Non-pigmented ciliary epithelial cell (primary cell): ENCODE measurements at regions not wholly inside any gene's neighbourhood (a gene's known extent, or its start where the extent isn't known, plus 50 kb on each side); places are given as distances from the start of the nearest gene placed in this dataset.
A peak's percentile ranks its signal among the peaks of the same experiment; 100 is the strongest.

Experiments
- DNase-seq: peaks from one replicate; pipeline ENCODE4 v3.0.0-alpha.2; 2010; ENCODE audit warnings: low read depth

DNA sequence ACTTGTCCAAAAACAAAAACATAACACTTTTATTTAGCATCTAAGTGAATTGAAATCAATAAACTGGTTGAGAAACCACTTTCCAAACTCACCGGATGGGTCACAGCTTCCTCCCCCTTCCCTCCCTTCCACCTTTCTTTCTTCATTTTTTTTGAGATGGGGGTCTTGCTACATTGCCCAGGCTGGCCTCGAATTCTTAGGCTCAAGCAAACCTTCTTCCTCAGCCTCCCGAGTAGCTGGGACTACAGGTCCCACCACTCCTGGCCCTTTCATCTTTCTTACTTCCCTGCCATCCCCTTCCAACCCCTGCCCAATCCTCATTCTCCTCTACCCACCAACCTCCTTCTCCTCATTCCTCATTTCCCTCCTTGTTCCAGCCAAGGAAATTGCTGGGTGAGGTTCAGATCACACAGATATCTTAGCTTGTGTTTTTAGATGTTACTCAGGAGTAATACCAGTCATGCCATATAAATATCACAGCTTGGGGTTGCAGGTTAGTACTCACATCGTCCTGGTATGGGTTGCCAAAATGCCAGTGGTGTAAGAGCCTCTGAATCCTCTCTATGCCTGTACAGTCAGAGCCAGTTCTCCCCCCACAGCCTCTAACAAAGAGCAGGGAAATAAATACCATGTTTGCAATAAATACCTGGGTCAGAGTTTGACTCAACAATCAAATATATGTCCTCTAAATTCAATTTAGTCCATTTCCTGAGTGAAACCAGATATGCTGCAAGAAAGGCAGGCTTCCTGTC, 132.7 kb upstream of the NDUFV2 start:
- no peak for DNase-seq

DNA sequence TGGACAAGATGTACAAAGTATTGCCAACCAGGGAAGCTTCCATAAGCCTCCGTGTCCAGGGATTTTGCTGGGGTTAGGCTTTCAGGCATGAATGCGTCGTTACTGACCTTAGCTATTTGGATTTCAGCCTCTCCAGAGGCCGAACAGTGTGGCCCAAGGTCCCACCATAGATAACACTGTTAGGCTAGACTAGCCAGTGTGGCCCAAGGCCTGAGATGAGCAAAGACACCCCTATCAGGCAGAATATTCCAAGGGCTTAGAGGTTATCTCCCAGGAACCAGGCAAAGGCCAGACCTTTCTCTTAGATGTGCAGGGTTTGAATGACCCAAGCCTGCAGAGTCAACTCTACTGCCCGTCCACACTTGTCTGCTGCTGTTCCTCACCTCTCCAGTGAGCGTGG, 131.7 kb upstream of the NDUFV2 start:
- DNase-seq: no peak

DNA sequence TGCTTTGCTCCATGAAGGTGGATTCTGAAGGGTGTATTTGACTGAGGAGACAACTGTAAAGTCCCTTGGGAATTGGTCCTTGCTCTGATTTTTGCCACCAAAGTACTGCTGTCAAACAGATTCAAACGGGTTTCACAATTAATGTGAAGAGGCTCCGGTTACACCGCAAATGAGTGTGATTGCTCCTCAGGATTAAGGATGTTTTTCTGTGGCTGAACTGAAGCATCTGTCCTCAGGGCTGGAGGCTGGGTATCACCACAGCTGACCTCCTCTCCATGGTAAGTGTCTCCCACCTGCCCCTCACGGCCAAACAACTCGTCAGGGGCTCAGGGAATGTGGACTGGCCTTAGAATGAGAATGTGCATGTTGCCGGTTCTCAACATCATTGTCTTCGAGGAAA, 130.4 kb upstream of the NDUFV2 start:
- DNase-seq: no peak

DNA sequence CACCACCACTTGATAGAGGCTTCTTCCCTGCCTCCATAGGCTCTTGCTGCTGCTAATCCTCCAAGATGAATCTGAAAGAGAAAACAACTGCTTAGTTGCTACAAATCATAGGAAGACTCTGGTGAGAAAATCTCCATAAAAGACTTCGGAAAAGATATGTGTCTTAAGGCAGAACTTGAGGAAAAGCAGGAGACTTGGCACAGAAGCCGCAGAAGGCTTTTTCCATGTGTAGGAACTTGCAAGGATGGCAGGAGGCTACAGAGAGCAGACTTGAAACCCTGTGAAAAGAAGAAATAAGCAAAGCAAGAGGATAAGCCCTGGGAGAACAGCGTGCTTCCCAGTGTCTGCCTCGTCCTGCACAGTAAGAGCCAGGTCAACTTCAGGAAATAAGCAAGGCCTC, 128.2 kb upstream of the NDUFV2 start:
- DNase-seq: no peak

DNA sequence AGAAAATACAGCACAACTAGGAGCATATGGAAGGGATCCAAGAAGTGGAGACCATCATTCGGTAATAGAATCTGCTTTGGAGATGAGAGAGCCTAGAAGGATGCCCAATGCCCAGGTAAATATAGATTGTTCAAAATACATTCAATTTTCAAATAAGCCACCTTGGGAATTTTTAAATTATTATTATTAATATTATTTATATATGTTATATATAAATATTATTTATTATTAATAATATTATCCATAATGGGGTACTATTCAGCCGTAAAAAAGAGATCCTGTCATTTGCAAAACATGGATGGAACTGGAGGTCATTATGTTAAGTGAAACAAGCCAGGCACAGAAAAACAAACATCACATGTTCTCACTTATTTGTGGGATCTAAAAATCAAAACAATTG, 127.8 kb upstream of the NDUFV2 start:
- no peak for DNase-seq

DNA sequence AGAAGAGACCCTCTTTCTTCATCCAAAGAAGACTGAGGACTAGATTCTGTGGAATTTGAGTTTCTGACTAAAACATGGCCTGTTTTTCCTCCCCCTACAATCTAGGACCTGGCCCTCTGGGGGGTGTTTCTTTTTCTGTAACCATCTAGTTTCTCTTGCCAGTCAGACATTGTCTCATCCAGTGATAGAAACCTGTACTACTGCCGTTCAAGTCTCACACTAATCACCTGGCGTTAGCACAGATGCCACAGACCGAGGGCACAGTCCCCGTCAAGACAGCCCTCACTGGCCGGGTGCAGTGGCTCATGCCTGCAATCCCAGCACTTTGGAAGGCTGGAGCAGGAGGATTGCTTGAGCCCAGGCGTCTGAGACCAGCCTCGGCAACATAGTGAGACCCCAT, 126.9 kb upstream of the NDUFV2 start:
- DNase-seq: no peak

DNA sequence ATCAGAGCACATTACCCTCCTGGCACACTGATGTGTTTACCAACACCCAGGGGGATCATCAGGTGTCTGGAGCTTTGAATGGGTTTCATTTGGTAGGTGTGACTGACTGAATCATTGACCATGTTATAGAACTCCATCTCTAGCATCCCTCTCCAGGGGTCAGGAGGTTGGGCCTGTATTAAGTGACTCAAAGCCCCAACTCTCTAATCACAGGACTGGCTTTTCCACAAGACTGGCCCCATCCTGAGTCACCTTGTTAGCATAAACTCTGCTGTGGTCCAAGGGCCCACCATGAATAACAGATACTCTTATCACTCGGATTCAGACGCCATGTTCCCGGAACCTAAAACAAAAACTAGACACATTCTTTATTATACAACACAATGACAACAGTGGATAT, 125.9 kb upstream of the NDUFV2 start:
- DNase-seq: no peak

DNA sequence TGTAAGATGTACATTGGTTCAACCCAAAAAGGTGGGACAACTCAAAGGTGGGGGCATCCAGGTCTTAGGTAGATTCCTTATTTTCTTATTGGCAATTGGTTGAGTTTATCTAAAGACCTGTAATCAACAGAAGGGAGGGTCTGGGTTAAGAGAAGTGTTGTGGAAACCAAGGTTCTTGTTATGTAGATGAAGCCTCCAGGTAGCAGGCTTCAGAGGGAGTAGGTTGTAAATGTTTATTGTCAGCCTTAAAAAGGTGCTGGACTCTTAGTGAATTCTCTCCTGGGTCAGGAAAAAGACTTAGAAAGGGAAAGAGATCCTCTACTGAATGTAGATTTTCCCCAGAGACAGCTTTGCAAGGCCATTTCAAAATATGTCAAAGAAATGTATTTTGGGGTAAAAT, 125.3 kb upstream of the NDUFV2 start:
- no peak for DNase-seq

DNA sequence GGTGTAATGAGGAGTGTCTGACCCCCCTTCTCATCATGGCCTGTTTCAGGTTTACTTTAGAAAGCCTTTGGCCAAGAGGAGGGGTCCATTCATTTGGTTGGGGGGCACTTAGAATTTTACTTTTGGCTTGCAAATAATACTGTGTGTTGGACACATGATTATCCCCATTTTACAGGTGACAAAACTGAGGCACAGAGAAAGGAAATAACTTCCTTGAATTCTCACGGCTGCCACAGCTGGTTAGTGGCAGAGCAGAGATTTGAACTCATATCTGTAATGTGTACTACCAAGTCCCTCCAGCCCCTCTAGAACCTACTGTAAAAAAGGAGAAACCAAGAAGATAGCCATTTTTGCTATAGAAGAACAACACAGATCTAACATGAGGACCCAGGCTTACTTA, 124.8 kb upstream of the NDUFV2 start:
- DNase-seq: no peak

DNA sequence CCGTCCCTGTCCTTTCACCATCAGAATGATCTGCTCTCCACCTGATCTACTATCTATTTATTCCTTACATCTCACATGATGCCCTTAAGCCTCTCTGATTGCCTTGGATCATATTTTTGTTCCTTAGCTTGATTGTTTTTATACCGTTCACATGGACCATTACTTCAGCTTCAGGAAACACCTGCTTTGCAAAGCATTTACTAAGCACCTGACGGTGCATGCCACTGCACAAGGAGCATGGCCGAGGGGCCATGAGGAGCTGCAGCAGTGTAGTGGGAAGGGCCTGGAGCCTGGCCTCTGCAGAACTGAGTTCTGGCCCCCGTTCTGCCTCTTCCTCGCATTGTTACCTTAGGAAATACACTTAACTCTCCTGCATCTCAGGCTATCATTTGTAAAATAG, 124.1 kb upstream of the NDUFV2 start:
- DNase-seq: no peak

DNA sequence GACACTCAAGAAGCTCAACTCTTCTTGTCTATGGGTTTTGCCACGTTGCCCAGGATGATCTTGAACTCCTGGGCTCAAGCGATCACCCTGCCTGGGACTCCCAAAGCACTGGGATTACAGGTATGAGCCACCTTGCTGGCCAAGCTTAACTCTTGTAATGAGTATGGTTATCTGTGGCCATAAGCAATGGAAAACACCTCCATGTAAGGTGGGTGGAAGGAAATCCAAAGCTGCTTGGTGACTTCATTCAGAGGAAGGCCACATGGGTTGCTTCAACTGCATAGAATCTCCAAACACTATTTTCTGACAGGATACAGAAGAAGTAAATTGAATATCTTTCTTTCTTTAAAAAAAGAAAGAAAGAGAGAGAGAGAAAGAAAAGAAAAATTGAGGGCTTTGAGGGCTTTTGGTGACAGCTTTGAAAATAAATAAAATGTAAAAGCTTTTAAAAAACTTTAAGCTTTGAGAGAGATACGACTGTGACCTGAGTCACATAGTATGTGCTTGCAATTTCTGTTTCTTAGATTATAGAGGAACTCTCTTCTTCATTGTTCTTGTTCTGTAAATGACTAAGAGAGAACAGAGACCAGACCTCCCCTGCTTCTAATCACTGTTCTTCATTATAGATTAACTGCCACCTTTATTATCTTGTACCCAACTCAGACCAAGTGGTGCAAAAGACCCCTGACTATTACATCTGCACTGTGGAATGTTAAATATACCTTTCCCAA, 123.1 kb upstream of the NDUFV2 start:
- no peak for DNase-seq

DNA sequence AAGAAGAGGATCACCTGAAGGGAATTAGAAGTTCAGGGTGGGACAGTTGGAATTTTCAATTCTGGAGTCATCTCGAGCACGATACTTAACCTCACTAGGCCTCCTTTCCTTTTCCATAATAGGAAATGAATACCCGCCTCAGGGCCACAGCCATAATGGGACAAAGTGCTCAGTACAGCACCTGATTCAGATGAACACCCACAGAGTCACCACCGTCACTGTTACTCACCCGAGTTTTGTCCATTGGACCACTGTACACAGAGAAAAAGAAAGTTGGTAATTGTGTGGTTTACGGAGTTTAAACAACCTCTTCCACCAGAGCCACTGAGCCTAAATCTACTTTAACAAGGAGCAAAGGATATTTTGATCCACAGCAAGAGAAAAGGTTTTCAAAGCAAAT, 122.0 kb upstream of the NDUFV2 start:
- DNase-seq: no peak

DNA sequence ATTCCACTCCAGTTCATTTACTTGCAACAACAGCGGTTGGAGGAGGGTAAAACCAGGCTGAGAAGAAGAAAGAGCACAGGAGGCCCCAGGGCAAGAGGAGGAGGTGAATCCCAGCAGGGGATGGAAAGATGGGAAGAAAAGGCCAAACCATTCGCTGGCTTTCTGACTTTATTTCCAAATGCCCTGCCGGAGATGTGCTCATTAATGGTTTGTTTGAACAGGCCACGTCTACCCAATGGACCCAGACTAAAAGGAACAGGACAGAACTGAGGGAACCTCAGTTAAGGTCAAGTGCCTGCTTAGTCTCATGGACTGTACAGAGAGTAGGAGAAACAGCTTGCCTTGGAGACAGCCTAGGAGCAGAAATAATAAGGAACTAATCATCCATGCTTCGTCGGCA, 121.6 kb upstream of the NDUFV2 start:
- no peak for DNase-seq

DNA sequence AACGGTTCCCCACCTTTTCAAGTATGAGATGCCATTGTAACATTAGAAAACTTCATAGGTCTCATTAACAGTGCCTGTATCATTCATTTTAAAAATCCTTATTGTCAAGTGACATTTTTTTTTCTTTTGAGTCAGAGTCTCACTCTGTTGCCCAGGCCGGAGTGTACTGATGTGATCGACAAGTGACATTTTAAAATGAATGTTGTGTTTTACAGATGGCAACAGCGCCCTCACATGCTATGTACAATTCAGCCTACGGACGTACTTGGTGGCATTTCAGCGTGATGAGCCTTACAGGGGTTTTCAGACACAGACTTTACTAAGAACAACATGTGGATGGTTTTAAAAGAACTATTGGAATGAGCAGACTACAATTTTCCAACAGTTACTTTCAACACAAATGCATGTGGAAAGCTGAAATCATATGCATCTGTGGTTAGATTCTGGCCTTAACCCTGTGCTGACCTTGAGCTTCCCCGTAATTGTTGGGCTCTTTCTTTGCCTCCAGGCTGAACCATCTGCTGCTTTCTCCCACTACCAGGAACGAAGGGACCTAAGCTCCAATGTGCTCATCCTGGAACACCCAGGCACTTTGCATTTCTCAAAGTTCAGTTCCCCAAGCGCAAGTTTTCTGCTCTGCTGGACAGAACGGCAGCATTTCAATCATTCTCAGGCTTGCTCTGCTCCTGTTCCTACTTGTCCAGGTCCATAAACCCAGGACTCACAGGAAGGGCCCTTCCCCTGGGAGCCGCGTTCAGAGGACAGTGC, 119.9 kb upstream of the NDUFV2 start:
- DNase-seq: peak; percentile 47

DNA sequence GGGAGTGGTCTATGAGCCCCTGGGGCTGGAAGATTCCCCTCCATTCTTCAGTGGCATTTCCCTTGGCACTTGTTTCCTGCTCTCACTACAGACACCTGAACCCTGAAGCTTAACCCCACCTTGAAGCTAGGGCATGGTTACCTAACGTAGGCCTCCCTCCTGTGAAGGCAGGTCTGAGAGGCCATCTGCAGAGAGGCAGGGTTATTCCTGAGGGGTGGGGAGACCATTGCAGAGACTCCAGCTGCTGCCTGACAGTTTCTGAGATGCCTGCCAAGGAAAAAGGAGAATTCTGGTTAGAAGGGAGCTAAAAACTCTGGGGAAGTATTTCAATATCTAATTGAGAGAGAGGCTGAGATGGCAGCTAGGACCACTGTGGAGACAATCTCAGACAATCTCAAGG, 119.3 kb upstream of the NDUFV2 start:
- DNase-seq: no peak

DNA sequence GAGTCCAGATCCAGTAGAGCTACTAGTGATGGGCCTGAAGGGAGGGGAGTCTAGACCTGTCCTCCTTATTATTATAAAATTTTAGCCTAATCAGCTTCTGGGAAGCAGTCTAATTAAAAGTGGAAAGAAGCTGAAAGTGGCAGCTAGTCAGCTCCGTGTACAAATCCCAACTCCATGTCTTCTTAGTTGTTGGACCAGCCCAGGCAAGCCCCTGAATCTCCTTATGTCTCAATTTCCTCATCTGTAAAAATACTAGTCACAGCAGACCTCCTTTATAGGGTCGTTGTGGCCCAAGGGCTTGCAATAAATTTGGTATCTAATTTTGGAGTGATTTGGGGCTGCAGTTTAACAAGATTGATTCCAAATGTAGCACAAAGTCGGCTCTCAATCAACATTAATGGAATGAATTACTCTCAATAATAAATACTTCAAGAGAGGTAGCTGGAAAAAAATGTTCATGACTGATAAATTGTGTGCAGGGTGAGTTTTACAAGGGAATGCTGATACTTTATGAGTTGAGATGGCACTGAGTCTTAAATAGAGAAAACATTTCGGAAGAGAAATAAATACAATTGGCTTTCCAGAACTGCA, 118.3 kb upstream of the NDUFV2 start:
- DNase-seq: no peak

DNA sequence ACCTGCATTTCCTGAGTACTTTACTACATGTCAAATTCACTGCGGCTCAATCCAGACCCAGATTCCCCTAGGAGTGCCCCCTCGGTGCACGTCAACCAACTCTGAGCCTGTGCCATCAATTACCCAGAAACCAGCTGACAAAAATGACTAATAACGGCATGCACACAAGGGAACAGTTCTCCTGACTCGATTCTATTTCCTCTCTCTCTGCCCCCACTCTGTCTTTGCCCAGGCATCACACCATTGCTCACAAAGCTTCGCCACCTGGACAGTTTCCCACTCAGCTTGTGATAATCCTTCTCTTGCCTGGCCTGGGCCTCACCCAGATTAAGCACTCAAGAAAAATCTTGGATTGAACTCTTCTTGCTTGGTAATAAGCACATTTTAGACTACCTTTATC, 115.3 kb upstream of the NDUFV2 start:
- DNase-seq: no peak

DNA sequence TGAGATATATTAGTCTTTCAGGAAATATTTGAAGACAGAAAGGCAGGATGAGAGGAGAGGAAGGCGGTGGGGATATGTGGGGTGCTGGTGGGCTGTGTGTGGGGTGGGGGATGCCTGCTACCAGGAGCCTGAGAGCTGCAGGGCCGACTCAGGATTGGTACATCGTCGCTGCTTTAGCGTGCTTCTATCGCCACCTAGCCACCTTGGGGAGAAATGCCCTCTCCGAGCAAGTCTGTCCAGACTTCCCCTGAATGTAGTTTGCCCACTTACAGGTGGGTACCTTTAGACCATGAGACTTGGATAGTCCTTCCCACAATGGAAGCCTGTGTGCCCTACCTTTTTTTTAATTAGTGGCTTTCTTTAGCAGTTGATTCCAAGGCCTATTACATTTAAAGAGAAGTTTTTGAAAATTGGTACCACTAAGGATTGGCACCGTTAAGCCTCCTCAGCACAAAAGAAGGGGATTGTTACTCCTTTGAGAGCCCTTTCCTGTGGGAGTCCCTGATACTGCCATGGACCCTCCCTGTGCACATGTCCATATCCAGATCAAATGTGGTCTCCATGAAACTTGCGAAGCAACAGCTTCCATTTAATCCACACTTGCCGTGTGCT, 114.1 kb upstream of the NDUFV2 start:
- DNase-seq: peak; percentile 36

DNA sequence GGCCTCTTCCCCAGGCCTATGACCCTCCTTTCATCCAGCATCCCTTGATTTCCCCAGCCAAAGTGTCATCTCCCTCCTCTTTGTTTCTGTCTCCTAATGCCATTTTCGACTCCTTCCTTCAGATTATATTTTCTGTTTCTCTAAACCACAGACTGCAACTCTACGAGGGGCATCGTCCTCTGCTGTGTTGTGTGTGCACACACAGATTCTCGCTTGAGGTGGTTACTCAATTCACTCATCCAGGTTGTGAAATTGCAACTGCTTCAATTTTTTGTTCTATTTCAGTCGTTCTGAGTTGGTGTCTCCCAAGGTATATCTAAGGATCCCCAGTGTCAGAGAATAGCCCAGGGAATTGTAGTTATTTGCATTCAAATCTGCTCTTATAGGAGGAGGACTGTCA, 113.5 kb upstream of the NDUFV2 start:
- DNase-seq: no peak

DNA sequence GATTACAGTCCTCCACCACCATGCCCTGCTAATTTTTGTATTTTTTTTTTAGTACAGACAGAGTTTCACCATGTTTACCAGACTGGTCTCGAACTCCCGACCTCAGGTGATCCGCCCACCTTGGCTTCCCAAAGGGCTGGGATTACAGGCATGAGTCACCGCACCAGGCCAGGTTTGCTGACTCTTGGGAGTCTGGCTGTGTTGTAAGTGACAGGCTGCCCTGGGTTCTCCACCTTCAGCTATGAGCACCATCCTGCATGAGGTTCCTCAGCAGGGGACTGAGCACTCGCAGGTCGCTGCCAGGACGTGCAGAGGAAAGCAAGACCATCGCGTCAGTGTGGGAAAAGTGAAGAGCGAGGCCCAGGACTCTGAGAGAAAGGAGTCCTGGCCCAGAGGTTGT, 112.6 kb upstream of the NDUFV2 start:
- DNase-seq: no peak

DNA sequence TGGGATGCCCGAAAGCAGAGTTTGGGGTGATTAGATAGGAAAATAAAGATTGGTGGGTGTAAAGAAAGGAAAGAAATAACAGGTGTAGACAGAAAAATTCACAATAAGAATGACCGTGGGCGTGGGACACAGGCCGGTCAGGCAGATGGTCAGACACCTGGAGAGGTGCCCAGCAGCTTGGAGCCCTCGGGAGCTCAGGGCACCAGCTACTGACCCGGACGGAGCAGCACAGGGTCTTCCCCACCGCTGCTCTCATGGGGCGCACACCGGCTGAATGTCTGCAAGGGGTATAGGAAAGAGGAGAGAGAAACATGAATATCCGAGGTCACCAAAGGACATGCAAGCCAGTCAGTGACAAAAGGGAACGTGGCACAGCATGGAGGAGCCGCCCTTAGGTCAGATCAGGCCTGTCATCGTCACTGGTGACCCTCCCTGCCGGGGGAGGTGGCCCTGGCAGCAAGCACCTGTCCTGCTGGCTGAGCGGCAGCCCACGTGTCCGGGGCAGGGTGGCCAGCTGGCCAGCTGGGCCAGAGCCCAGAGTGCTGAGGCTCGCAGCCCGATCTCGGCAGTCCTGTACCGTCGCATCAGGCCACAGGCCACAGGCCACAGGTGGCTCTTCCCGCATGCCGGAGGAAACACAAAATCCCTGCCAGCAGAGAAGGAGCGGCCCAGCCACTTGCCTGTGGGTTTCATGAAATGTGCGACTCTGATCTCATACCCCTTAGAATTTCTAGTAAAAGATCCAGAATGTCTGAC, 112.0 kb upstream of the NDUFV2 start:
- DNase-seq: no peak

DNA sequence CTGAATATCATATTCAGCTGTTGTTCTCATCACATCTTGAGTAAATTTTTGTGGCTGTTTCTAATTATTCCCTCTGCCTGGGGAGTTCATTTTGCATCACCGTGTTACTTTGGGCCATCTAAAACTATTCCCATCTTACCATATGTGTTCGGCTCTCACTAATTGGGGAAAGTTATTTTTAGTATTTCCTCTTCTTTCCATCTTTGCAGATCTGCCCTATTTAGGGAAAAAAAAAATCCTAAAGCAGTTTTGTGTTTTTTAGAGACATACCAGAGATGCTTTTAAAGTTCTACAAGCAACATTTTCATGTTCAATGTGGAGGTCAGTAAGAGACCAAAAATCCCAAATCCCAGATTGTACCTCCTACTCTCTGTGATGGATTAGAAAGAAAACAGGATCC, 111.3 kb upstream of the NDUFV2 start:
- DNase-seq: no peak
